ENCODE measurements at regions not wholly inside any gene's neighbourhood (a gene's known extent, or its start where the extent isn't known, plus 50 kb on each side); places are given as distances from the start of the nearest gene placed in this dataset.

DNA sequence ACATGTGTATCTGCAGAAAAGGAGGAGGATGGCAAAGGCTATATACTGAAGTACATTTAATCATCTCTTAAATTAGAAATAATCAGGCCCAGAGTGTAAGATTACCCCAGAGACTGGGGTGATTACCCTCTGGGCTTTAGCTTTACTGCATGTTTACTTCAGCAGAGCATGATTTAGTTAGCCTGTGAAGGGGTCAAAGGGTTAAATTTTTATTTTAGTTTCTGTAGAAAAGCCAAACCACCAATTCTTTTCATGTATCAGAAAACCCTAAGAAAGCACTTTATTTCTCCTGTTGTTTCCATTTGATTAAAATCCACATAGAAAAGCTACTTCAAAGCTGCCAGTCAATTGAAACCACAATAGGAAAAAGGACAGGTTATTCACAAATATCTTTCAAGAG, 101.5 kb upstream of the LSM8 start:
- Histone ChIP-seq H3K27me3 (replicated peaks in 1 of 2; ENCODE audit: control insufficient read depth in 2 of 2, insufficient read depth in 2 of 2, low read length in 1 of 2) (no peaks in the 10 kb centered on the region), H3K4me3 (no peak overlapping the region), H3K4me2 (ENCODE audit: control insufficient read depth, insufficient read depth) (no peak overlapping the region), H3K9me3 (replicated peaks; ENCODE audit: control insufficient read depth, insufficient read depth, low read length) (no peaks in the 10 kb centered on the region), H3K36me3 (ENCODE audit: control insufficient read depth in 2 of 2, insufficient read depth in 2 of 2, low read length in 1 of 2) (no peaks in the 10 kb centered on the region), H2AFZ (ENCODE audit: control insufficient read depth, low read depth, low read length) (no peak overlapping the region), H4K20me1 (ENCODE audit: control insufficient read depth, insufficient read depth) (no peaks in the 10 kb centered on the region), H3K79me2 (ENCODE audit: control insufficient read depth, insufficient read depth, low read length) (no peaks in the 10 kb centered on the region), H3K27ac (ENCODE audit: control insufficient read depth, insufficient read depth) (no peak overlapping the region), H3K9ac (ENCODE audit: control insufficient read depth, insufficient read depth, low read length) (no peak overlapping the region), H3K4me1 (ENCODE audit: control insufficient read depth, insufficient read depth, low read length) (no peaks in the 10 kb centered on the region)
- ATAC-seq (no peak), FAIRE-seq (no peak), DNase-seq (ENCODE audit: low read depth, low spot score) (no peak)
- CTCF ChIA-PET = no interaction called here
- TF ChIP-seq CEBPB (IDR thresholded peaks at IDR 0.05; ENCODE audit: borderline replicate concordance in 1 of 2, low read depth in 2 of 2, low read length in 2 of 2) = no peak
- peak; percentile 49; the same call in 1 of the 2 replicates for TF ChIP-seq NR2F1 (conservative IDR thresholded peaks at IDR 0.05)
- POLR2A ChIA-PET = no interaction called here
- in situ Hi-C loops (cut with MboI) = no loop called here
- no TSS peak for BruUV-seq (replicated peaks)
- RAD21 ChIA-PET (ENCODE audit: unreplicated experiment) = no interaction called here
- intact Hi-C loops (cut with micrococcal nuclease; ENCODE audit: unreplicated experiment) = no loop called here
- SMC1A ChIA-PET (ENCODE audit: uncharacterized antibody, unreplicated experiment) = interaction anchor here (1.2 kb wide), 1 partner anchor 14 kb away, joined by 4 read pairs; no protein-coding TSS in a partner anchor

DNA sequence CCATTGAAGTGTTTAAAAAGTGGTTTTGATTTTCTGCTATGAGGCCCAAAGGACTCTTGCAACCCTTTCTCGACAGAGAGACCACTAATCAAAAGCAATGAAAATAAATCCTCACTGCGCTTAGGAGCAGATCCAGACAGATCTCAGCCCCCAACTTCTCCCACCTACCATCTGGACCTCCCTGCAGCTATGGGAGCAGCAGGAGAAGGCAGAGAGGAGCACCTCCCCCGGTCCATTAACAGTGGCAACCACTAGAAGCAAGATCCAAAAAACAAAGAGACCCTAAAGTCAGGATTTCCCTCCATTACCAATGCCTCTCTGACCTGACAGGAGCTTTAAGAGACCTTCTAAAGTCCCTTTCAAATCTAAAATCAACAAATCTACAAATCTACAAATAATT, 99.0 kb upstream of the LSM8 start:
- Histone ChIP-seq H2AFZ (ENCODE audit: control insufficient read depth, low read depth, low read length) (no peak overlapping the region), H3K36me3 (ENCODE audit: control insufficient read depth in 2 of 2, insufficient read depth in 2 of 2, low read length in 1 of 2) (no peaks in the 10 kb centered on the region), H3K4me2 (ENCODE audit: control insufficient read depth, insufficient read depth) (no peak overlapping the region), H3K9ac (ENCODE audit: control insufficient read depth, insufficient read depth, low read length) (no peak overlapping the region), H3K27me3 (replicated peaks in 1 of 2; ENCODE audit: control insufficient read depth in 2 of 2, insufficient read depth in 2 of 2, low read length in 1 of 2) (no peaks in the 10 kb centered on the region), H3K4me3 (no peak overlapping the region), H4K20me1 (ENCODE audit: control insufficient read depth, insufficient read depth) (no peaks in the 10 kb centered on the region), H3K79me2 (ENCODE audit: control insufficient read depth, insufficient read depth, low read length) (no peaks in the 10 kb centered on the region), H3K27ac (ENCODE audit: control insufficient read depth, insufficient read depth) (no peak overlapping the region), H3K9me3 (replicated peaks; ENCODE audit: control insufficient read depth, insufficient read depth, low read length) (no peaks in the 10 kb centered on the region), H3K4me1 (ENCODE audit: control insufficient read depth, insufficient read depth, low read length) (no peaks in the 10 kb centered on the region)
- TF ChIP-seq CREM (IDR thresholded peaks at IDR 0.05; ENCODE audit: low read depth) (no peak), JUNB (IDR thresholded peaks at IDR 0.05) (no peak), MYB (IDR thresholded peaks at IDR 0.05; ENCODE audit: borderline replicate concordance, low read depth, low read length) (no peak), NFYA (IDR thresholded peaks at IDR 0.05; ENCODE audit: borderline replicate concordance, low read depth, low read length) (no peak), SREBF1 (IDR thresholded peaks at IDR 0.05; ENCODE audit: low read length) (no peak), POU2F2 (IDR thresholded peaks at IDR 0.05; ENCODE audit: borderline replicate concordance, low read depth, low read length) (no peak), RBBP5 (conservative IDR thresholded peaks at IDR 0.05) (no peak), HCFC1 (IDR thresholded peaks at IDR 0.05; ENCODE audit: low read length) (no peak)
- ChIA-PET CTCF (no interaction called here), SMC1A (ENCODE audit: uncharacterized antibody, unreplicated experiment) (no interaction called here), POLR2A (no interaction called here), RAD21 (ENCODE audit: unreplicated experiment) (no interaction called here)
- in situ Hi-C loops (cut with MboI) = no loop called here
- ATAC-seq (no peak), DNase-seq (ENCODE audit: low read depth, low spot score) (no peak), FAIRE-seq (no peak)
- intact Hi-C loops (cut with micrococcal nuclease; ENCODE audit: unreplicated experiment) = no loop called here
- BruUV-seq (replicated peaks) = no TSS peak
- WGBS (ENCODE audit: insufficient coverage, insufficient replicate concordance, low lambda C conversion rate, missing lambda C conversion rate) = 31% methylated on average over 3 of the region's 3 CpGs
